GM19397 (cell line): ENCODE measurements at regions not wholly inside any gene's neighbourhood (a gene's known extent, or its start where the extent isn't known, plus 50 kb on each side); places are given as distances from the start of the nearest gene placed in this dataset.
"Not testable (repeated sequence)": the region's sequence is repeated elsewhere in the genome, so short reads cannot be mapped to it uniquely, and the experiment has no call there.

Experiments used
- ATAC-seq: cut with Tn5 transposase; IDR thresholded peaks from one replicate; pipeline ENCODE4 v1.9.1; 2021; ENCODE audit warnings: mild to moderate bottlenecking, moderate library complexity; ENCODE audit not compliant: unreplicated experiment

- no peak for ATAC-seq
Observed at GRCh38 chr5:96175090-96175489, 213.4 kb upstream of the ELL2 start.

- no peak for ATAC-seq
Observed at GRCh38 chr5:96173366-96173765, 211.7 kb upstream of the ELL2 start.

GRCh38 chr5:96172436-96172835 is 210.8 kb upstream of the ELL2 start:
- ATAC-seq = no peak

GRCh38 chr5:96171973-96172372 is 210.3 kb upstream of the ELL2 start:
- ATAC-seq = not testable (repeated sequence)

- ATAC-seq = not testable (repeated sequence)
Observed at GRCh38 chr5:96170481-96171125, 209.0 kb upstream of the ELL2 start.

GRCh38 chr5:96168833-96169232 is 207.2 kb upstream of the ELL2 start:
- ATAC-seq = not testable (repeated sequence)

- ATAC-seq = no peak
Observed at GRCh38 chr5:96159043-96159442, 197.4 kb upstream of the ELL2 start.

GRCh38 chr5:96157841-96158291 is 196.2 kb upstream of the ELL2 start:
- no peak for ATAC-seq

GRCh38 chr5:96157077-96157780 is 195.6 kb upstream of the ELL2 start:
- ATAC-seq = no peak

GRCh38 chr5:96155147-96155546 is 193.5 kb upstream of the ELL2 start:
- no peak for ATAC-seq

- ATAC-seq = no peak
Observed at GRCh38 chr5:96151891-96152290, 190.2 kb upstream of the ELL2 start.

GRCh38 chr5:96150007-96150406 is 188.4 kb upstream of the ELL2 start:
- no peak for ATAC-seq

- ATAC-seq = no peak
Observed at GRCh38 chr5:96149546-96149945, 187.9 kb upstream of the ELL2 start.

GRCh38 chr5:96149021-96149420 is 187.4 kb upstream of the ELL2 start:
- no peak for ATAC-seq

- no peak for ATAC-seq
Observed at GRCh38 chr5:96148376-96148775, 186.7 kb upstream of the ELL2 start.

- no peak for ATAC-seq
Observed at GRCh38 chr5:96147866-96148265, 186.2 kb upstream of the ELL2 start.

GRCh38 chr5:96146675-96147074 is 185.0 kb upstream of the ELL2 start:
- ATAC-seq = no peak

- ATAC-seq = no peak
Observed at GRCh38 chr5:96144289-96144688, 182.6 kb upstream of the ELL2 start.

- no peak for ATAC-seq
Observed at GRCh38 chr5:96143450-96143849, 181.8 kb upstream of the ELL2 start.

- ATAC-seq = no peak
Observed at GRCh38 chr5:96142786-96143434, 181.3 kb upstream of the ELL2 start.

GRCh38 chr5:96142184-96142781 is 180.6 kb upstream of the ELL2 start:
- ATAC-seq = no peak

- no peak for ATAC-seq
Observed at GRCh38 chr5:96141749-96142148, 180.1 kb upstream of the ELL2 start.
